Right lung (tissue), 2 donors: ENCODE measurements at regions not wholly inside any gene's neighbourhood (a gene's known extent, or its start where the extent isn't known, plus 50 kb on each side); places are given as distances from the start of the nearest gene placed in this dataset.

Experiments used
- DNase-seq, 2 donors: peaks; one replicate each; pipeline ENCODE4 v3.0.0-alpha.2; 2013

DNA sequence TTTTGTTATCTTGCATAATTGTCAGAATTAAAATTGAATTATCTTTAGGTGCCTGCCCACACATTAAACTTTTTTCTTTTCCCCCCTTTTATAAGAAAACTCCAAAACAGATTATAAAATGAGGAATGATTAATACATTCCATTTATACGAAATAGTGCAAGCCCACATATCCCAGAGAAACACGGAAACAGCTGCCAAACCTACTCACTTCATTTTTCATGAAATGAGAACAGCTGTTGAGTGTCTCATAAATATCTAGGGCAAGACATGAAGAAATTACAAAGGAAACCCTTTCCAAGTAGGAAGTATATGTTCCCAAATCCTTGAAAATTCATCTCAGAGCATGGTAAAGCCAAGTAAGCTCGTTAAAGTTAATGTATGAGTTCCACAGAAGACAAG lies 459.4 kb upstream of the NMUR2 start:
- DNase-seq, result peak in 1 of 2 donors; percentile 7

DNA sequence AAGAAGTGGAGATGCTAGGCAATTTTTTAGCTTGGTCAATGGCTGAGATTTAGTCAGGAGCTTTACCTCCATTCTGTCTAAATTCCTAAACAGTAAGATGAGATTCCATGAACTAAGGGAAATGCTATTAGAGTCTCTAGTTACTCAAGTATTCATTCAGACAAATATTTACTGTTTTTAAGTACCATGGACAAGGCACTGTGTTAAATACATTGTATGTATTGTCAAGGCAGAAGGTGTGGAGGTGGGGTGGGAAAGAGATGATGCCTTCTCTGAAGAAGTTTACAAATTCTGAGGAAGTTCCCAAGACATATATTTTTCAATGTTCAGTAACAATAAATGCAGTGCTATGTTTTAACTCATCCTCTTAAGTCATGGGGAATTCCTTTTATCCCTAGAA lies 459.9 kb upstream of the NMUR2 start:
- no peak for DNase-seq

DNA sequence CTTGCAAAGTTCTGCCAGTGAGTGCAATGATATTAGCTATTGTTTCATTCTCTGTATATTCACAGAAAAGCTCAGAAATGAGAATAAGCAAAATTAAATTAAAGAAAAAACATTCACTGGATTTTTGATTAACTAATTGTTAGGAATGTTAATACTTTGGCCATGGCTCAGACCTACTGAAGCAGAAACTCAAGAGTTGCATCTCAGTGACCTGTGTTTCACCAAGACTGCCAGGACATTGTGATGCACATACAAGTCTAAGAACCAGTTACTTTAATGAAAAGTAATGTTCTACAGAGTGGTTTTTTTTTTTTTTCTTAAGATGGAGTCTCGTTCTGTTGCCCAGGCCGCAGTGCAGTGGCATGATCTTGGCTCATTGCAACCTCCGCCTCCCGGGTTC lies 464.9 kb upstream of the NMUR2 start:
- DNase-seq, result no peak

DNA sequence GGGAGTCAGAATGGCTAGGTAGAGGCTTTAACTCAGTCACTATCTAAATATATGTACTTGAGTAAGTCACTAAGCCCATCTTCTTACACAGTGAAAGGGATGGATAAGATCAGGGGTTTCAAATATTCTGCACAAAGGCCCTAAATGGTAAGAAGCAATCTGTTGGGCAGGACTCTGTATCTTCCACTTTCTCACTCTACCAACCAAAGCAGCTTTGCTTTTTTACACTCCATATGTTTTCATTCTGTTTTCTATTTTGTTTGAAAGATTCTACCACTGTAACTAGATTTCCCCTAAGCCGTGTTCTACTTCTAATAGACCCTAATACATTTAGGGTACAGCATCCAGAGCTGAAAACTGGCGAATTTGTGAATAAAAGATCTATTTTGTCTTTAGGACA lies 477.5 kb upstream of the NMUR2 start:
- DNase-seq, result no peak

DNA sequence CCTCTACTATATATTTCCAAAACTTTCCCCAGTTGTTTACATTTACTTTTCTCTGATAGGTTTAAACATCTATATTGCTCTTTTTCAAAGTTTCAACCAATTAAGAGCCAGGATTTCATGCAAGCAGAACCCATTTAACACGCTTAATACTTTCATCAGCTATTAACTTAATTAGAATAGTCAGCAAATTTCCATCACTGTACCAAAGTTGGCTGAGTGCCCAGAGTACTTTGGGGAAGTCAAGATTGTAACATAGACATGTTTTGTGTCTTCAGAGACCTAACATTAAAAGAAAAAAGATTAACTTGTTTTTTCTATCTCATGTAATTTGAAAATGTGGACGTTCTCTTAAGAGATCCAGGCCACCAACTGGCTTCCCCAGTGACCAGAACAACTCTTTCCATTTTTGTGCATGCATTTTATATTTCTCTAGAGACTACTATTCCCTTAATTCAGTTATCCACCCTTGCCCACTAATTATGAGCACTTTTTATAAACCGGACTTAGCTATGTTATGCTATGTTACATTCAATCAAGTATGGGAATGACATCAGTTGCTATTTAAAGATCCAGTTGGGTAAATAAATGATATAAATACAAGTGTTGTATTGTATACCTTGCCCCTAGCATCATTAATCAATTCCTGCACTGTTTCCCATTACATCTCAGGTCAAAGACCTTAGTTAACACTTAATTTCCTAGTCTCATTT lies 478.1 kb upstream of the NMUR2 start:
- DNase-seq, result no peak

DNA sequence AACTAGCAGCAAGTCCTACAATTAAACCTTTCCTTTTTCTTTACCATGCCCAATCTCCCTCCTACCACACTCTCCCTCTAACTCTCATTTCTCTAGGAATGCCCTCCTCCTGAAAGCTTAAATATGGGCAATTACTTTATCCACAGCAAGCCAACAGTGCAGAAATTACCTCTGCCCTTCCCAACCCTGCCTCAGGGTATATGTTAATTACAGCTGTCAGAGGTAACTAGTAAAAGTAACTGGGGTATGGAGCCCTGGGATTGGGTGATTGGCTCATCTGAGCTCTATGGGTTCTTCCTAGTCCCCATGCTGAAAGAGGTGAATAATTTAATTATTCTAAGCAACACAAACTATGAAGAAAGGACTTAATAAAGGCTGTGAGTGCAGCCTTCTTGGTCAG lies 478.9 kb upstream of the NMUR2 start:
- DNase-seq, result no peak

DNA sequence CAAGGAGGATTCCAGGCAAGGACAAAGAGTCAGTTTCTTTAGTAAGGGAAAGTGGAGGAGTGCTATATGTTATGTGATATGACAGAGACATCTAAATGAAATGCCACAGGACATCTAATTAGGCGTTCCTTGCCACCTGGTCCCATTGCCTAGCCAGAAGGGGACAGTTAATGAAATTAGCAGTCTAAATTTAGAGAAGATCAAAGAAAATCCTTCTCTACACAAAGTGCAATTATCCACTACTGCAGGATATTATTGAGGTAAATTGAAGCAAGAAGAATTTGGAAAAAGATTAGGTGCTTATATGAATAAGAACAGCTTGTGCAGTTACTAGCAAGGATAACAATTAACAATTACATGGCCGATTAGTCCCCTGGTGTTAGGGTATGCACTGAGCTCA lies 495.3 kb upstream of the NMUR2 start:
- DNase-seq, result no peak

DNA sequence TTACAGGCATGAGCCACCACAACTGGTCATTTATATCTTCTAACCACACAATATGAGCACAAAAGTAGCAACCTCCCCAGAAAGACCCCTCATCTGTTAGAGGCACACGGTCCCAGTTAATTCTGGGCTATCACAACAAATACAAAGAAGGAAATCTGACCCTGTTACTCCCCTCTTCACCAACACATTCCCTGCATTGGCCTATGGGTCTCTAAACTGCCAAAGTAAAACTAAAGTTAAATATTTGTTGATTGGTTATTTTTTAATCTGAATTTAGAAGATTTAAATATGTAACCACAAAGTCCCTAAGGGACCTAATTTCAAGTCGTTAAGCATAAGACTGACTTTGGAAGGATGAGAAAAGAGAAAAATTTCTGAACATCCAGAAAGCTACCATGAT lies 496.7 kb upstream of the NMUR2 start:
- DNase-seq, result no peak

DNA sequence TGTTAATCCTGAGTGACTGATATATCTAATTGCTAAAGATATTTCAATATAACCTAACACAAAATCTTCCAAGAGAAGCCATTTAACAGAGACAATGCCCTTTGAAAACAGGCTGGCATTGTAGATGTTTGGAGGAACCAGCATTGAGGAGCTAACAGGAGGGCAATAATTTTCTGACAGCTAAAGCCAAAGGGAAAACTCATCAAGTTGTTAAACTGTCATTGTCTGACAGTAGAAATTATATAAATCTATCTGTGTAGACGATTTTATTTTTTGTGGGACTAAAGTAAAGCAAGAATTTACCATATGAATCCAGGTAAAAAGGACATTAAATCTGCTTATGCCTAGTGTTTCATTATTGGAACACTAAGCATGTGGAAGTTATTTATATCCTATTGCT lies 500.2 kb upstream of the NMUR2 start:
- no peak for DNase-seq

DNA sequence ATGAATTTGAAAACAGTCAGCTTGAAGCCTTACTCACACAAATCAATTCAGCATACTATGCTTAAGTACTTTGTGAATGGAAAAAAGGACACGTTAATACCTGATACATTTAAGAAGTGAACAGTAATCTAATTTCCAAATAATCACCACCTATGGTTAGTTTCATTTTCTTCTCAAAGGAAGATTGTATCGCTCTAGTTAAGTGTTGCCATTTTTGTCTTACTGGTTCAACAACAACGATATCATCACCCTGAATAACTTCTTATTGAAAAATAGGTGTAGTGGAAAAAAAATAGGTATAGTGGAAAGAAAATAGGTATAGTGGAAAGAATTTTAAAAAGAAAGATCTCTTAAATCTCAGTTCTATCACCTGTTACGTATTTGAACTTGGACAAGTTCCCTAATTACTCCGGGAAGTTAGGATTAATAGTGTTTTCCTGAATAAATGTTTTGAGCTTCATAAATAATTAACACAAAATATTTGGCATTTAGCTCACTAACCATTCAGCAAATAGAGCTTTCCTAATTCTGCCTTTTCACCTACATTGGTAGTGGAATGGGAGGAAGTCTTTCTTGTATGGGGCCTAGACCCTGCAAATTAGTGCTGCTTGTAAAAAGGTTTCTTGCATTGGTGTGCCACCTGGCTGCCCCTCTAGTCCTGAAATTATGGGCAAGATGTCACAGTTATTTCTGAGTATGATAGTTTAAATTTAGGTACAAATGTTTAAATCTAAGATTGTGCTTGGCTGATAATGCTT lies 502.6 kb upstream of the NMUR2 start:
- DNase-seq, result no peak

DNA sequence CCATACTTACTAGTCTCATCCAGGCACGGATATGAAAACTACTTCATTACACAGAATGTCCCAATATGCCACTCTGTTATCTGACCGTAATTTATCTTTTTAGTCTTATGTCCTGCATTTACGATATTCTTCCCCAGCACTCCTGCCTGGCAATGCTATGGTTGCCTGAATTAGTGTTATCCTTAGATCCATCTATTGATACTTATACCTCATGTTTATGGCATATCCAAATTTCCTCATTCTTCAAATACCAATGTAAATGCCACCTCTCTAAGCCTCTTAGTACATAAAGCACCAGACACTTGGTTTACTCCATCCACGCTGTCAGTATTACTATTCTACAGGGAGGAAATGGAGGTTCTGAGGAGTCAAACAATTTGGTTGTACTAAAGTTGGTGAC lies 507.8 kb upstream of the NMUR2 start:
- no peak for DNase-seq

DNA sequence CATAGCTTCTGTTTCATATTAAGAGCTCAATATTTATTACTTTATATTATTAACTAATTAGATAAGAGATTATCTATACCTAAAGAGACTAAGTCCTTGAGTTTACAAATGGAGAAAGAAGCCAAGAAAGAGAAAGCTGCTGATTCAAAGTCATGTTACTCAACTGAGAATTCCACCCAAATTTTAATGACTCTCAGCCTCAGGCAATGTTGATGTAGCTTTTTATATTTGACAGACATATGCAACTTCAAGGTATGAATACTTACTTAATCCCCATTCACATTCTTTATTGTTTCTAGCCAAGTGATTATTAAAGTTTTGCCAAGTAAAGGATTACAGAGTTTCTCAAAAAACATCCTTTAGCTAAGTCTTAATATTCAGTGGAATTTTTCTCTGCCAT lies 527.5 kb upstream of the NMUR2 start:
- DNase-seq, result no peak

DNA sequence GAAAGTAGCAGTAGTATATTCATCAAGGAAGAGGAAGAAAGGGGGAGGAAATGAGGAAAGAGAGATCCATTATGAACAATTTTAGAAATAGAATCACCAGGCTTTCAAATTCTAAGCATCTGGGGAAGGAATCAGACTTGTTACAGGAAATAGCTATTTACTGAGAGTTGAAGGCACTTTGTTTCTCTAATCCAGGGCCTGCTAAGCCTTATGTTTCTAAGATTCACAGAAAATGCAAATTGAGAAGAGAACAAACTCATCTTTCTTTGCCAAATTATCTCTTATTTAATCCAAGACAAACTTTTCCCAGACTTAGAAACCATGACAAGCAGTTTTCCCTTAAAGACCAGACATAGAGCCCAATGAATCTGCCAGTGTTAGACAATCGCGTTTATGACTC lies 528.0 kb upstream of the NMUR2 start:
- DNase-seq, result no peak

DNA sequence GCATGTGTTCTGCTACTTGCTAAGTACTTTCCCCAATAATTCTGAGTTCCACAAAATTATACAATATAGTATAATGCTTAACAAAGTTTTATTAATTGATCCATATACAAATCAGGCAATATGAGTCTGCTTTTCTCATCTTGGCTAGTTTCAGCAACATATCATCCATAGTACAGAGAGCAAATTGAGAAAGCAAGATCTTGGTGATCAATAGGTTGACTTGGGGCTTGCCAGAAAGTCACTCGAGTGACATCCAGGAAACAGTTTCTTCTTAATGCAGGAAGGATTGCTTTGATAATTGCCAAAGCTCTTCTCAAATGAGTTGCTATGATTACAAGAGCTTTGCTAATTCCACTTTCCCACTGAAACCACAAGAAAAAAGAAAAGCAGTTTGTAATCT lies 533.6 kb upstream of the NMUR2 start:
- DNase-seq, result no peak

DNA sequence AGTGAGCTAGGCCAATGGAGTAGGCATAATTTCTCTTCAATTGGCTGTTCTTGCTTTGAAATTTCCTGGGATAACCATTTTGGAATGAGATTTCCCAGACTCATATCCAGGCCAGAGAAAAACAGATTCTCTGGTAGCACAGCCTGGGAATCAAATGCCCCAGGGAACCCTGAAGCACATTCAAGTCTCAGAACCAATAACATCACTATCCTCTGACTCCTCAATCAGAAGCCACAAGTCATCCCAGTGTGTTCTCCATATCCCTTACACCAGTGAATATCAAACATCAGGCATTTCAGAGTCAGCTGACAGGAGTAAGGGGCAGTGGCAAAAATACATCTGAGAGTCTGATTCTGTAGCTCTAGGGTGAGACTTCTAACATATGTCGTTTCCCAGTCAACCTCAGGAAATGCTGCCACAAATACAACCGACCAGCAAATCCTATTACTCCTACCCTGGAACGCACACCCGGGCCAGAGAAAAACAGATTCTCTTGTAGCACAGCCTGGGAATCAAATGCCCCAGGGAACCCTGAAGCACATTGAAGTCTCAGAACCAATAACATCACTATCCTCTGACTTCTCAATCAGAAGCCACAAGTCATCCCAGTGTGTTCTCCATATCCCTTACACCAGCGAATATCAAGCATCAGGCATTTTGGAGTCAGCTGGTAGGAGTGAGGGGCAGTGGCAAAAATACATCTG lies 537.7 kb upstream of the NMUR2 start:
- no peak for DNase-seq

DNA sequence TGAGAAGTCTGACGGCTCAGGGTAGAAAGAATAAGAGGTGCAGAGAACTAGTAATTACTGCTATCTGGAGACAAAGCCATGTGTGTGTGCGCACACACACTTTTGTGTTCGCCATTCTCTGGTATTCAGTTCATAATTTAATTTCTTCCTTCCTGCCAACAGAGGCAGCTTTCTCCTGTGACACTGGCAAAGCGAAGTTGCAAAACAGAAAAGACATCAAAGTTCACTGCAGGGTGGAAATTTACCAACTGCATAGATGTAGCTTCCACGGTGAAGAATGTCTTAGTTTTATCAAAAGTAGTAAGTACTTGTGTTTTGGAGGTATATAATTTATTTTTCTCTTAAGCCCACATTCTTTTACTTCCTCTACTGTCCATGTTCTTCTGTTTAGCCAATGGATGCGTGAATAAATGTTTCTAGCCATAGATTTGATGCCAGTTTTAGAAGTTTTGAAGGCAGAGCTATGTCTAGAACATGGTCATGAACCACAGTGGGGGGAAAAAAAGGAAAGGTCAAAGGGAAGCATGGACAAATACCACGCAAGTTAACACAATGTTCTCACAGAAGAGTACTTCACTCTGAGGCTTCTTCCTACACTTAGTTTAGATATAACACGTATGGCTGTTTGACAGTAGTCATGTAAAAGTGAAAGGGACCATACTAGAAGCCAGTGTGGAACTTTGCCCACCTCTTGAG lies 536.5 kb upstream of the GRIA1 start:
- DNase-seq, result no peak

DNA sequence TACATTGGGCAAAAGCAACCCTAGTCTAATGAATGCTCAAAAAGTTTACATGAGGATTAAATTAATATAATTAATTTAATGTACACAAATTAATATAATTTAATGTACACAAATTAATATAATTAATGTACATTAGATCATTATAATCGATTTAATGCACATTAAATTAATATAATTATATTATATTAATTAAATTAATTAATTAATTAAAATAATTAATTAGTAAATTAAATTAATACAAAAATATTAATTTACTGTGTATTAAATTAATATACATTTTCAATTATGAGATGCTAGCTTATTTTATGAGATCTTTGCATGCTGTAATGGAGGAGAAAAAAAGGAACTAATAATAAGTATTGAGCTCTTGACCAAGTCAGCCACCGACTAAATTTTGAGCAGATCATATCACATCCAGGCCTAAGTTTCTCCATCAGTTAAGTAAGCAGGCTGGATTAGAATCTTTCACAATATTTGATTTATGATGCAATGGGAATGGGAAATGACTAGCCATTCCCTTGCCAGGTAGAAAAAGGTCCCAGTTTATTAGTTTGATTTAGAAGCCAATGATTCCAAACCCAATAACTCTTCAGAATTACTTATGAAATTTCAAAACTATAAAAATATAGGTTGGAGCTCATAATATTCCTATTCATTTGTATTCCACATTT lies 533.4 kb upstream of the GRIA1 start:
- no peak for DNase-seq

DNA sequence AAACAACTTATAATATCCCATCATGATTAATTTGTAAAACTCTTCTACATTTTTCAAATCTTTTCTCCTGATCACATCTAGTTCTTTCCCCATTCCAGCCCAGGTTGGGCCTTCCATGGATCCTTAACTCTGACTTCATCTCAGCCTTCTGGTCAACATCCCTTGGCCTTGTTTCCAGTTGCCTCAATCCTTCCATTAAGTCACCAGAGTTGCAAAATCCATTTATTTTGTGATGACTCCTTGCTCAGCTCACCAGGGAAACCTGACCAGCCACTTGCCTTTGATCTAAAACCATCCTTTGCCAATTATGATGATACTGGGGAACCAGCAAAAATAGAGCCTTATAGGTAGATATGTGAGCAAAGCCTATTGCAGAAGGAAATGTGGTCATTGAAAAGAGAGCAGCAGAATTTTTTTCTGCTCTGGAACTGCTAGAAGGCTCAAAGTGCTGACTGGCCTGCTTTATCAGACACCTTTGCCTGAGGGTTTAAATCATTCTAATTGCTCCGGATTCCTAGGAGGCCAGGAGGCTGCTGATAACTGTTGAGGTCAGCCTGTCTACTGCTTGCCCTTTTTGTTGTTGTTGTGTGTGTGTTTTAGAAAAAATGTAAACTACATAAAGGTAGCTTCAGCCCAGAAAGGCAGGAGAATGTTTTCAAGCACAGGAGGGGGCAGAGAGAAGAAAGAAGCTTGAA lies 512.2 kb upstream of the GRIA1 start:
- DNase-seq, result no peak

DNA sequence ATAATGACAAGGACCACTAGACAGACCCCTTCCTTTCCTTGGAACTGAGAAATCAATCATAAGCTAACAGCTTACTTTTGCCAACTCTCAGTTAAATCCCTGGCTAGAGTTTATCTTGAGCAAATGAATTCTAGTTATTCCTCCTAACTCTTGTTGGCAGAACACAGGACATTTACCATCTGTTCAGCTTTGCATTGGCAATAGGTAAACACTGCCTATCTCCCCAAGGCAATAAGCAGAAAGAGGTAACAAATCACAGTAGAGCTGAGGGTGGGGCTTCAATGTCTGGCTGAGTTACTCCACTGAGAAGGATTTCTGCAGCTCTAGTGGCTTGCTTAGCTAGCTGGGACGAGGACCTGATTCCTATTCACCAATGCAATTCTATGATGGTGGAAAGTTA lies 503.3 kb upstream of the GRIA1 start:
- no peak for DNase-seq

DNA sequence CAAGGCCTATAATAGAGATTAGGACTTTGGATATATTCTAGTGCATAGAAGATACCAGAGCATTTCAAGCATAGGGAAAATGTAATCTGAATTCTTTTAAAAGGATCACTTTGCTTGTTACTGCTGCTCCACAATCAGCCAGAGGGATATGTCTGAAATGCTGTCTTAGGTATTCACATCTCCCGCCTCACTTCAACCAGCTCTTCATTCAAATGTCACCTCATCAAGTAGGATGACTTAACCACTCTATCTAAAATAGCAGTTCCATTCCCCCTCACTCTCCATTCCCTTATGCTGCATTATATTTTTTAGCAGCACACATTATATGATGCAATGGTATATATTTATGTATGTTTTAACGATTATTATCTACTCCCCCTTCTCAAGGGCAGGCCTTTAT lies 500.3 kb upstream of the GRIA1 start:
- no peak for DNase-seq

DNA sequence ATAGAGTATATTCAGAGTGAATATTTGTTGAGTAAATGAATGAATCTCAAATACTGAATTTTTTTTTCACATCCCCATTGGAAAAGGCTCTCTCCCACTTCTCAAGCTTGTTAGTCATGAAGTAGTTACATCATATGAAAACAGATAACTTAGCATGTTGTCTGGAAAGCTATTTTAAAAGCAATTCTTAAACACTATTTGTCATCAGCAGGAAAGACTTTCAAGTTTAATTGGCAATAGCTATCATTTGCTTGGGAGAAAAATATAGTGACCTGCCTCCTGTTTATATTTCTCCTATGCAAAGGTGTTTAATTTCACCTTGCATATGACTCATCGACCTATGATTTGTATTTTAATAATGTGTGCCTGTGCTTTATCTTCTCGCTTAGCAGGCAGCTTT lies 499.8 kb upstream of the GRIA1 start:
- no peak for DNase-seq
